OCI-LY3 (cell line): ENCODE measurements at regions not wholly inside any gene's neighbourhood (a gene's known extent, or its start where the extent isn't known, plus 50 kb on each side); places are given as distances from the start of the nearest gene placed in this dataset.

ENCODE experiments used
- EZH2phosphoT487 ChIP-seq: fragments of 200-600 bp; shearing (Covaris generic); IDR thresholded peaks from 2 replicates; pipeline ENCODE4 v1.6.1; 2018; ENCODE audit warnings: antibody characterized with exemption, mixed run types, low read depth
- TF ChIP-seq, protein P1 (sequence below): fragments of 200-600, 300-600 bp; sonication (generic); IDR thresholded peaks from 2 replicates; pipeline ENCODE4 v1.5.1; 2014; ENCODE audit warnings: antibody characterized with exemption, low read length, low read depth

- TF ChIP-seq, protein P1, sequence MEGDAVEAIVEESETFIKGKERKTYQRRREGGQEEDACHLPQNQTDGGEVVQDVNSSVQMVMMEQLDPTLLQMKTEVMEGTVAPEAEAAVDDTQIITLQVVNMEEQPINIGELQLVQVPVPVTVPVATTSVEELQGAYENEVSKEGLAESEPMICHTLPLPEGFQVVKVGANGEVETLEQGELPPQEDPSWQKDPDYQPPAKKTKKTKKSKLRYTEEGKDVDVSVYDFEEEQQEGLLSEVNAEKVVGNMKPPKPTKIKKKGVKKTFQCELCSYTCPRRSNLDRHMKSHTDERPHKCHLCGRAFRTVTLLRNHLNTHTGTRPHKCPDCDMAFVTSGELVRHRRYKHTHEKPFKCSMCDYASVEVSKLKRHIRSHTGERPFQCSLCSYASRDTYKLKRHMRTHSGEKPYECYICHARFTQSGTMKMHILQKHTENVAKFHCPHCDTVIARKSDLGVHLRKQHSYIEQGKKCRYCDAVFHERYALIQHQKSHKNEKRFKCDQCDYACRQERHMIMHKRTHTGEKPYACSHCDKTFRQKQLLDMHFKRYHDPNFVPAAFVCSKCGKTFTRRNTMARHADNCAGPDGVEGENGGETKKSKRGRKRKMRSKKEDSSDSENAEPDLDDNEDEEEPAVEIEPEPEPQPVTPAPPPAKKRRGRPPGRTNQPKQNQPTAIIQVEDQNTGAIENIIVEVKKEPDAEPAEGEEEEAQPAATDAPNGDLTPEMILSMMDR = no peak
- no peak for TF ChIP-seq EZH2phosphoT487
Observed at GRCh38 chr4:137905930-137906329, 336.2 kb downstream of the SLC7A11 start.
